ENCODE measurements at regions not wholly inside any gene's neighbourhood (a gene's known extent, or its start where the extent isn't known, plus 50 kb on each side); places are given as distances from the start of the nearest gene placed in this dataset.

DNA sequence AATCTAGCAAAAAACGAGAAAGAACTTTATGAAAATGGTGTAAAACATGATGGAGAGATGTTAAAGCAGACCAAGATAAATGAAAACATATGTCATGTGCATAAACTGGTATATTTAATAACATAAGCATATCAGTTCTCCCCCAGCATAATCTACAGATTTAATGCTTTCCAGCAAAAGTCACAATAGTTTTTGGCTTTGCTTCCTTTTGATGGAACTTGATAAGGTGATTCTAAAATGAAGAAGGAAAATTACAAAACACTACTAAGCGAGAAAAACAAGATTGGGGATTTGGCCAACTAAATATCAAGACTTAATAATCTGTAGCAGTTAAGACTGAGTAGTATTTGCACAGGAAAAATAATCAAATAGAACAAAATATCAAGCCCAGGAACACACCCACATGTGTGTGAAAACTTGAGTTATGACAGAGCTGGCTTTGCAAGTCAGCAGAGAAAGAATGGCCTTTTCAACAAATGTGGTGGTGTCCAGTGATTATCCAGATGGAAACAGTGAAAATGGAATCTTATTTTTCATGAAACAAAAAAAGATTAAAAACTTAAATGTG, 83.7 kb upstream of the L3MBTL4 start:
- H3K4me1 ChIP-seq = no peaks in the 10 kb centered on the region
- no peaks in the 10 kb centered on the region for H3K27me3 ChIP-seq
- no peak overlapping the region for H3K27ac ChIP-seq
- intact Hi-C loops (cut with DNase I; ENCODE audit: low total_unique reads) = no loop called here
- no peak for DNase-seq (ENCODE audit: low spot score in 2 of 2)
- H3K36me3 ChIP-seq = no peaks in the 10 kb centered on the region
- no peak for TF ChIP-seq POLR2AphosphoS5 (IDR thresholded peaks at IDR 0.05)
- TF ChIP-seq, protein P1, sequence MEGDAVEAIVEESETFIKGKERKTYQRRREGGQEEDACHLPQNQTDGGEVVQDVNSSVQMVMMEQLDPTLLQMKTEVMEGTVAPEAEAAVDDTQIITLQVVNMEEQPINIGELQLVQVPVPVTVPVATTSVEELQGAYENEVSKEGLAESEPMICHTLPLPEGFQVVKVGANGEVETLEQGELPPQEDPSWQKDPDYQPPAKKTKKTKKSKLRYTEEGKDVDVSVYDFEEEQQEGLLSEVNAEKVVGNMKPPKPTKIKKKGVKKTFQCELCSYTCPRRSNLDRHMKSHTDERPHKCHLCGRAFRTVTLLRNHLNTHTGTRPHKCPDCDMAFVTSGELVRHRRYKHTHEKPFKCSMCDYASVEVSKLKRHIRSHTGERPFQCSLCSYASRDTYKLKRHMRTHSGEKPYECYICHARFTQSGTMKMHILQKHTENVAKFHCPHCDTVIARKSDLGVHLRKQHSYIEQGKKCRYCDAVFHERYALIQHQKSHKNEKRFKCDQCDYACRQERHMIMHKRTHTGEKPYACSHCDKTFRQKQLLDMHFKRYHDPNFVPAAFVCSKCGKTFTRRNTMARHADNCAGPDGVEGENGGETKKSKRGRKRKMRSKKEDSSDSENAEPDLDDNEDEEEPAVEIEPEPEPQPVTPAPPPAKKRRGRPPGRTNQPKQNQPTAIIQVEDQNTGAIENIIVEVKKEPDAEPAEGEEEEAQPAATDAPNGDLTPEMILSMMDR (IDR thresholded peaks at IDR 0.05) = no peak
- TF ChIP-seq POLR2A (IDR thresholded peaks at IDR 0.05) = no peak
- no peaks in the 10 kb centered on the region for H3K9me3 ChIP-seq
- H3K4me3 ChIP-seq = no peak overlapping the region

DNA sequence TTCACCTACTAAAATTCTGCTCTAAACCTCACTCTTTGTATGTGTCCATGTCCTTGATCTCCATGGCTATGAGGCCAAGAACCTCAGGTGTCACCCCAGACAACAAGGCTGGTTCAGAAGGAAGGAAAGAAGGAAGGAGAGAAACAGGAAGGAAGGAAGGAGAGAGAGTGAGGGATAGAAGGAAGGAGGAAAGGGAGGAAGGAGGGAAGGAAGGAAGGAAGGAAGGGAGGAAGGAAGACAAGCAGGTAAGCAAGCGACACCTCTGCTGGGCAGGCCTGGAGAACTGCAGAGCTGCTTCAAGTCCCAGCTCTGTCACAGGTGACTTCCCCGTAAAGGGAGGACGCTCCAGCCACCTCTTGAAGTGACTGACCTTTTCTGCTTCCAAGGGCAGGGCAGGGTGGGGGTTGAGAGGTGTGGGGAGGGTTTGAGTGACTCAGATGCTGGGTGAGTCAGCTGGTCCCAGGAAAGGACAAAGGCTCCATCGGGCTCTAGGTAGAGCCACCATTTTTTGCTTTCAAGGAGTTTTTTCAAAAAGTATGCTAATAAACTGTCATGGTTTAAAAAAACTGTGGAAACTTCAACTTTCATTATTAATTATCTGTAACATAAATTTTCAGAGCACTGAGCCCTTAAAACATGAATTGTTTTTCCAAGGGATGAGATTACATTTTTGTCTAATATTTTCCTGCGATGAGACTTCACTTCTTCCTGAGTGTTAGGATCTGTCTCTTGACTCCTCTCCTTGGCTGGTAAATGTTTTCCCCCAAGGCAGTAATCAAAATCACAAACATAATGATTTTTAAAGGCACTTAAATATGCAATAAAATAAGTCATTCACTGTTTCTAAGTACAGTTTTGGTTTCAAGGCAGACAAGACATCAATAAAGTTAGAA, 90.1 kb upstream of the L3MBTL4 start:
- H3K9me3 ChIP-seq = no peaks in the 10 kb centered on the region
- no peaks in the 10 kb centered on the region for H3K36me3 ChIP-seq
- intact Hi-C loops (cut with DNase I; ENCODE audit: low total_unique reads) = no loop called here
- no peak overlapping the region for H3K4me3 ChIP-seq
- DNase-seq (ENCODE audit: low spot score in 2 of 2) = no peak
- no peak for TF ChIP-seq POLR2AphosphoS5 (IDR thresholded peaks at IDR 0.05)
- TF ChIP-seq POLR2A (IDR thresholded peaks at IDR 0.05) = no peak
- TF ChIP-seq, protein P1 (IDR thresholded peaks at IDR 0.05) = no peak
- H3K4me1 ChIP-seq = no peaks in the 10 kb centered on the region
- H3K27me3 ChIP-seq = no peaks in the 10 kb centered on the region
- no peak overlapping the region for H3K27ac ChIP-seq

DNA sequence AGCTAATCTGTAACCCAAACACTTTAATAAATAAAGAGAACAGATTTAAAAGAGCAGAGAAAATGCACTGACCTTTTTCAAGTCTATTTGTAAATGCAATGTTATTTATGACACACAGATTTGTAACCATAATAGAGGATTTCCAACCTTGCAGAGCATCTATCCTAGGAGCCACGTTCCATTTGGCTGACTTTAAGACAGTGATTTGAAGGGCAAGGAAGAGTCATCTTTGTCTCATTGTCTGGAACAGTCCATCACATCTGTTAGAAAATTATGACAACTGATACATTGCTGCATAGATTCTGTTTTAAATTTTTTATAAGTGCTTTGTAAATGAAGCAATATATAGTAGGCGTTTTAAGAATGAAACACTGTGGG, 90.8 kb upstream of the L3MBTL4 start:
- DNase-seq (ENCODE audit: low spot score in 2 of 2) = no peak
- no peaks in the 10 kb centered on the region for H3K9me3 ChIP-seq
- H3K4me1 ChIP-seq = no peaks in the 10 kb centered on the region
- no peaks in the 10 kb centered on the region for H3K36me3 ChIP-seq
- no peaks in the 10 kb centered on the region for H3K27me3 ChIP-seq
- intact Hi-C loops (cut with DNase I; ENCODE audit: low total_unique reads) = no loop called here
- H3K27ac ChIP-seq = no peak overlapping the region
- TF ChIP-seq, protein P1 (IDR thresholded peaks at IDR 0.05) = no peak
- TF ChIP-seq POLR2A (IDR thresholded peaks at IDR 0.05) (no peak), POLR2AphosphoS5 (IDR thresholded peaks at IDR 0.05) (no peak)
- no peak overlapping the region for H3K4me3 ChIP-seq

DNA sequence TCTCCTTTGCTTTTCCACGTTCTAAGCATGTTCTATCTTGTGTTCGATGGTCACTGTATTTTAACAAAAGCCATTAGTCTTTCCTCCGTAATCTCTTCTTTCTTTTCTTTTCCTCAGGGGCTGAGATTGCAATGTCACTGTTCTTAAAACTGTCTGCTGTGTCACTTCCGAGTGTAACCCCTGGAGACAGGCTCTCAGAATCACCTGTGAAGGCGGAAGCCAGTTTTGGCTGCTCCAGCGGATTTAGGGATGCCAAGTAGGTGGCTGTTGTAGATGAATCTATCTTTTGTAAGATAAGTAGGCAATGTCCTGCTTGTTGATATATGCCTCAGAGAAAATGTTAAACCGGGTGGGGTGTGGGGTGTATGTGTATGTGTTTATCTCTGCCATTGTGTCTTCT, 94.7 kb upstream of the L3MBTL4 start:
- no peak overlapping the region for H3K27ac ChIP-seq
- TF ChIP-seq, protein P1 (IDR thresholded peaks at IDR 0.05) = no peak
- TF ChIP-seq POLR2AphosphoS5 (IDR thresholded peaks at IDR 0.05) = no peak
- TF ChIP-seq POLR2A (IDR thresholded peaks at IDR 0.05) = no peak
- intact Hi-C loops (cut with DNase I; ENCODE audit: low total_unique reads) = no loop called here
- H3K4me3 ChIP-seq = no peak overlapping the region
- DNase-seq (ENCODE audit: low spot score in 2 of 2) = no peak
- H3K36me3 ChIP-seq = no peaks in the 10 kb centered on the region
- no peaks in the 10 kb centered on the region for H3K27me3 ChIP-seq
- no peaks in the 10 kb centered on the region for H3K9me3 ChIP-seq
- no peaks in the 10 kb centered on the region for H3K4me1 ChIP-seq

DNA sequence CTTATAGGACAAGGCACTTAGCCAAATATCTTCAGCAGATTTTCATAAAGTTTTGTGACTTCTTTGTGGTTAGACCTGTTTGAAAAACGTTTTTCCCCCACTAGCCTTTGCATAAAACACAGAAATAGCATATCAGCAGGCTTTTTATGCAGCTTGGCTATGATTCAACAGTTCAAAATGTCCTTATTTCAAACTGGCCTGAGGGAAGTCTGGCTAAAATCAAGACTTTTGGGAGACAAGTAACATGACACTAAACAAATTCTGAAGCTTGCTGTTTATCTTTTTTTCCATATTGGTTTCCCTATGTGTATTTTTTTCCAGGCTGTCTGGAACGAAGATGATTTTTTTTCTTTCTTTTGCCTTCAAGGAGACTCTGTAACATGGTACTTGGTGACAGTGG, 95.1 kb upstream of the L3MBTL4 start:
- no peak for TF ChIP-seq POLR2AphosphoS5 (IDR thresholded peaks at IDR 0.05)
- no peak for TF ChIP-seq POLR2A (IDR thresholded peaks at IDR 0.05)
- TF ChIP-seq, protein P1 (IDR thresholded peaks at IDR 0.05) = no peak
- H3K27me3 ChIP-seq = no peaks in the 10 kb centered on the region
- H3K27ac ChIP-seq = no peak overlapping the region
- DNase-seq (ENCODE audit: low spot score in 2 of 2) = no peak
- H3K9me3 ChIP-seq = no peaks in the 10 kb centered on the region
- intact Hi-C loops (cut with DNase I; ENCODE audit: low total_unique reads) = no loop called here
- no peaks in the 10 kb centered on the region for H3K4me1 ChIP-seq
- H3K4me3 ChIP-seq = no peak overlapping the region
- H3K36me3 ChIP-seq = no peaks in the 10 kb centered on the region

All from breast epithelium (tissue), 4 donors.